ENCODE measurements at regions not wholly inside any gene's neighbourhood (a gene's known extent, or its start where the extent isn't known, plus 50 kb on each side); places are given as distances from the start of the nearest gene placed in this dataset.

DNA sequence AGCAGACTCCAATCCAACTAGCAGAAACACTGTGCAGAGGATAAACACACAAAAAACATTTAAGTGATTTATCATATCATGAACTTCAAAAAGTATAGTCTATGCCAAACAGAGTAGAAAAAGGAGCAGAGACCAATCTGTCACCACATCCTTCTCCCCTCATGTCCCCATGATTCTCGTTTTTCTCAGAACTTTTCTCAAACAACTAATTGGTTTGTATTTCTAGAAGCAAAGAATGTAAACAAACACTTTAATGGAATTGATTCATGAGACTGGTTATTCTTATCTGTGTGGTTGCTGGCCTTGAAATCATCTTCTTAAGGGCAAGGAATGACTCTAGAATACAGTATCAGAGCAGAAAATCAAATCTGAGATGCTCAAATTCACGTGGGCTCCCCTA, 294.2 kb upstream of the THBS1 start:
- TF ChIP-seq, protein P1, sequence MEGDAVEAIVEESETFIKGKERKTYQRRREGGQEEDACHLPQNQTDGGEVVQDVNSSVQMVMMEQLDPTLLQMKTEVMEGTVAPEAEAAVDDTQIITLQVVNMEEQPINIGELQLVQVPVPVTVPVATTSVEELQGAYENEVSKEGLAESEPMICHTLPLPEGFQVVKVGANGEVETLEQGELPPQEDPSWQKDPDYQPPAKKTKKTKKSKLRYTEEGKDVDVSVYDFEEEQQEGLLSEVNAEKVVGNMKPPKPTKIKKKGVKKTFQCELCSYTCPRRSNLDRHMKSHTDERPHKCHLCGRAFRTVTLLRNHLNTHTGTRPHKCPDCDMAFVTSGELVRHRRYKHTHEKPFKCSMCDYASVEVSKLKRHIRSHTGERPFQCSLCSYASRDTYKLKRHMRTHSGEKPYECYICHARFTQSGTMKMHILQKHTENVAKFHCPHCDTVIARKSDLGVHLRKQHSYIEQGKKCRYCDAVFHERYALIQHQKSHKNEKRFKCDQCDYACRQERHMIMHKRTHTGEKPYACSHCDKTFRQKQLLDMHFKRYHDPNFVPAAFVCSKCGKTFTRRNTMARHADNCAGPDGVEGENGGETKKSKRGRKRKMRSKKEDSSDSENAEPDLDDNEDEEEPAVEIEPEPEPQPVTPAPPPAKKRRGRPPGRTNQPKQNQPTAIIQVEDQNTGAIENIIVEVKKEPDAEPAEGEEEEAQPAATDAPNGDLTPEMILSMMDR (conservative IDR thresholded peaks at IDR 0.05; ENCODE audit: low read depth, low read length): no peak
- TF ChIP-seq EZH2 (IDR thresholded peaks at IDR 0.05; ENCODE audit: borderline replicate concordance, low read depth, low read length, poor library complexity, severe bottlenecking): no peak
- no peaks in the 10 kb centered on the region for H3K4me1 ChIP-seq (ENCODE audit: insufficient read depth, low read length, poor library complexity, severe bottlenecking)
- no peak for DNase-seq (ENCODE audit: low spot score)
- H3K27ac ChIP-seq (ENCODE audit: low read depth, low read length, poor library complexity, severe bottlenecking): no peak overlapping the region
- intact Hi-C loops (cut with micrococcal nuclease; ENCODE audit: unreplicated experiment): no loop called here
- ChIA-PET POLR2A (ENCODE audit: low non-redundant PET) (no interaction called here), CTCF (no interaction called here)
- H3K9me3 ChIP-seq (ENCODE audit: low read depth, low read length, poor library complexity, severe bottlenecking): no peaks in the 10 kb centered on the region
- H3K4me3 ChIP-seq (ENCODE audit: low read depth, low read length, poor library complexity, severe bottlenecking): no peak overlapping the region
- no TSS peak for BruUV-seq (replicated peaks)
- H3K36me3 ChIP-seq (ENCODE audit: insufficient read depth, low read length, poor library complexity, severe bottlenecking): no peaks in the 10 kb centered on the region
- H3K27me3 ChIP-seq (replicated peaks; ENCODE audit: insufficient read depth, low read depth, low read length, poor library complexity): peaks cover 21% of the 10 kb centered on the region

DNA sequence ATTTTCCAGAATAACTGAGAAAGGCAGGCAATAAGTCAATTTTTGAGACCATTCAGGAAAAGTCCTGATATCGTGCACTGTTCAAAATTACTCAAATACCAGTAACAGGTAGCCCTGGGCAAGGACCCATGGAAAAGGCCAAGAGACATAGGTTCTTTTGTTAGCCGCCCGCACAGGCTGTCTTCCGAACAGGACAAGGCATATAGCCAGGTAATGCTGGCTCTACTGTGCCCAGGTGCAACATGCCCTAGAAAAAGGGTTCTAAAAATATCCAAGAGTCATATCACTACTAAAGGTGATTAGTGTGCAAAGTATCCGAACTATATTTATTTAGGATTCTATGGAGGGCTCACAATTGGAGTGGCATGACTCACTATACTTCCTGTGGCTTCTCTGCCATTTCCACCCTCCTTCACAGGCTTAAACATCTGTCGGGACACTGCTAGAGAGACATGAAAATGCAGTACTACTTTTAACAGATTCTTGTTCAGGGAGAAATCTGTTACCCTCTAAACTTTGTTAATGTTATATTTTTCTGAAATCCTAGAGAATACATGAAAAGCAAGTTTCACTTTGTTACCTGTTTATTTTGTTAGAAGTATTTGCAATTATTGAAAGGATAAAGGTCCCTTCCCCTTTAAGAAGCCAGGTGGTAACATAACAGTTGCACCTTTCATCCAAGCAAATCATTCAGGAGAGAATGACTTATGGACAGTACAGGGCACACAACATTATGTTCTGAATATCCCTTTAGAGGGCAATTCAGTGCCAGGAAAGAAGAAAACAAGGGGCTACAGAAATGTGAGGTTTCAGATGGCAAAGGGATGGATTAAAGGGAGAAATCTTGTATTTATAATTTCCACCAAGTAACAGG, 293.3 kb upstream of the THBS1 start:
- peak; percentile 5 for DNase-seq (ENCODE audit: low spot score)
- H3K27me3 ChIP-seq (replicated peaks; ENCODE audit: insufficient read depth, low read depth, low read length, poor library complexity): peaks cover 21% of the 10 kb centered on the region
- H3K27ac ChIP-seq (ENCODE audit: low read depth, low read length, poor library complexity, severe bottlenecking): no peak overlapping the region
- no peaks in the 10 kb centered on the region for H3K4me1 ChIP-seq (ENCODE audit: insufficient read depth, low read length, poor library complexity, severe bottlenecking)
- CTCF ChIA-PET: no interaction called here
- no TSS peak for BruUV-seq (replicated peaks)
- no peaks in the 10 kb centered on the region for H3K9me3 ChIP-seq (ENCODE audit: low read depth, low read length, poor library complexity, severe bottlenecking)
- intact Hi-C loops (cut with micrococcal nuclease; ENCODE audit: unreplicated experiment): no loop called here
- TF ChIP-seq EZH2 (IDR thresholded peaks at IDR 0.05; ENCODE audit: borderline replicate concordance, low read depth, low read length, poor library complexity, severe bottlenecking): no peak
- TF ChIP-seq, protein P1 (conservative IDR thresholded peaks at IDR 0.05; ENCODE audit: low read depth, low read length): no peak
- H3K36me3 ChIP-seq (ENCODE audit: insufficient read depth, low read length, poor library complexity, severe bottlenecking): no peaks in the 10 kb centered on the region
- no peak overlapping the region for H3K4me3 ChIP-seq (ENCODE audit: low read depth, low read length, poor library complexity, severe bottlenecking)
- POLR2A ChIA-PET (ENCODE audit: low non-redundant PET): no interaction called here

DNA sequence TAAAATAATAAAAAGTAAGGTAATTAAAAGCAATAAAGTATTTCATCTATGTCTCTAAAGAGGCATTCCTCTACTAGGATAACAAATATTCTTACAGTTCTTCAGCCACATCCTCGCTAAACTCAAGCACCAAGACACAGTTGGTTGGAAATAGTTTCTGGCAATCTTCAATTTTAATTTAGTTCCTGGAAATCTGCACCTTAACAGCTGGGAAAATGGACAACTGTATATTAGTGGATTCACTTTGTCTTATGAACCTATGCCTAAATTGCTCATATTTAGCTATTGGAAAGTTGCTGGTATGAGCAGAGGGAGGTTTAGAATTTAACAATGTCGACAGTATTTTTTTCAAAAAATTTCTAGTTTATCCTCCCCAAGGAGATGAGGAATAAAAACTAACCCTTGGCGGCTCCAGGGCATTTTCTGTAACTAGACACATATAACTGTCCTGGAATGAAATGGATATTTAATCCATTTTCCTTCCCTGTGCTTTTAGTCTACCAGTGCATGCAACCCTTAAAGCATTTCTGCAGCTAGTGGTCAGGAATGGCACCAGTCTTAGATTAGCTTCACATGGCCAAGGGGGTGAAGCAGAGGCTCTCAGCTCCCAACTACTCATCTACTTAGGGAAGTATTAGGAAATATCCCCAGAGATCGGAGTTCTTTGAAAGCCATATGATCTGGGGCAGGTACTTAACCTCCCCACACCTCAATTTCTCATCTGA, 290.0 kb upstream of the THBS1 start:
- H3K27ac ChIP-seq (ENCODE audit: low read depth, low read length, poor library complexity, severe bottlenecking): no peak overlapping the region
- no peaks in the 10 kb centered on the region for H3K4me1 ChIP-seq (ENCODE audit: insufficient read depth, low read length, poor library complexity, severe bottlenecking)
- POLR2A ChIA-PET (ENCODE audit: low non-redundant PET): no interaction called here
- CTCF ChIA-PET: no interaction called here
- no TSS peak for BruUV-seq (replicated peaks)
- no peak overlapping the region for H3K4me3 ChIP-seq (ENCODE audit: low read depth, low read length, poor library complexity, severe bottlenecking)
- intact Hi-C loops (cut with micrococcal nuclease; ENCODE audit: unreplicated experiment): no loop called here
- no peaks in the 10 kb centered on the region for H3K36me3 ChIP-seq (ENCODE audit: insufficient read depth, low read length, poor library complexity, severe bottlenecking)
- TF ChIP-seq, protein P1 (conservative IDR thresholded peaks at IDR 0.05; ENCODE audit: low read depth, low read length): no peak
- no peaks in the 10 kb centered on the region for H3K9me3 ChIP-seq (ENCODE audit: low read depth, low read length, poor library complexity, severe bottlenecking)
- no peak for DNase-seq (ENCODE audit: low spot score)
- H3K27me3 ChIP-seq (replicated peaks; ENCODE audit: insufficient read depth, low read depth, low read length, poor library complexity): peaks cover 11% of the 10 kb centered on the region
